OCI-LY1 (cell line): ENCODE measurements at regions not wholly inside any gene's neighbourhood (a gene's known extent, or its start where the extent isn't known, plus 50 kb on each side); places are given as distances from the start of the nearest gene placed in this dataset.

ENCODE experiments used
- H2AFZ ChIP-seq: fragments of 200-600 bp; sonication (generic), shearing (Covaris generic); 2 replicates; pipeline ENCODE4 v1.6.0; 2014; ENCODE audit warnings: antibody characterized with exemption, mild to moderate bottlenecking, low read length
- H3F3A ChIP-seq: fragments of 200-600 bp; sonication (generic), shearing (Covaris generic); 2 replicates; pipeline ENCODE4 v1.6.0; 2014; ENCODE audit warnings: mild to moderate bottlenecking, antibody characterized with exemption, low read length, moderate library complexity; ENCODE audit not compliant: insufficient read depth
- H3K27ac ChIP-seq: fragments of 200-600 bp; sonication (generic); 2 replicates; pipeline ENCODE4 v1.5.1; 2014; ENCODE audit warnings: low read length, mixed run types, mild to moderate bottlenecking, low read depth; ENCODE audit not compliant: poor library complexity, severe bottlenecking
- H3K27me3 ChIP-seq: fragments of 200-600 bp; sonication (generic); 2 replicates; pipeline ENCODE4 v1.6.0; 2014; ENCODE audit warnings: antibody characterized with exemption, mild to moderate bottlenecking, low read length, moderate library complexity; ENCODE audit not compliant: insufficient read depth
- H3K36me3 ChIP-seq: fragments of 200-600 bp; sonication (generic); 2 replicates; pipeline ENCODE4 v1.6.1; 2014; ENCODE audit warnings: mild to moderate bottlenecking, antibody characterized with exemption, low read length, moderate library complexity, mixed read lengths; ENCODE audit not compliant: insufficient read depth
- H3K4me1 ChIP-seq: fragments of 200-600 bp; sonication (generic); 2 replicates; pipeline ENCODE4 v1.5.1; 2014; ENCODE audit warnings: mild to moderate bottlenecking, low read length, moderate library complexity; ENCODE audit not compliant: insufficient read depth, severe bottlenecking
- H3K4me2 ChIP-seq: fragments of 200-600 bp; sonication (generic), shearing (Covaris generic); 2 replicates; pipeline ENCODE4 v1.6.1; 2014; ENCODE audit warnings: low read length
- H3K4me3 ChIP-seq: fragments of 200-600 bp; sonication (generic); 2 replicates; pipeline ENCODE4 v1.5.1; 2014; ENCODE audit warnings: low read length, low read depth, mild to moderate bottlenecking, mixed read lengths; ENCODE audit not compliant: poor library complexity, severe bottlenecking
- H3K79me2 ChIP-seq: fragments of 200-600 bp; shearing (Covaris generic); 2 replicates; pipeline ENCODE4 v1.6.1; 2016; ENCODE audit warnings: mixed run types, low read length, mixed read lengths; ENCODE audit not compliant: insufficient read depth
- H3K9ac ChIP-seq: fragments of 200-600 bp; sonication (generic), shearing (Covaris generic); 2 replicates; pipeline ENCODE4 v1.6.1; 2014; ENCODE audit warnings: mild to moderate bottlenecking, low read length, mixed read lengths
- H3K9me2 ChIP-seq: fragments of 200-600 bp; sonication (generic), shearing (Covaris generic); 2 replicates; pipeline ENCODE4 v1.6.1; 2014; ENCODE audit warnings: low read depth, mild to moderate bottlenecking, low read length, mixed read lengths
- H3K9me3 ChIP-seq: fragments of 200-600 bp; shearing (Covaris generic); 2 replicates; pipeline ENCODE4 v1.6.1; 2014; ENCODE audit warnings: low read length, mixed read lengths
- H4K20me1 ChIP-seq: fragments of 200-600 bp; sonication (generic), shearing (Covaris generic); 2 replicates; pipeline ENCODE4 v1.6.0; 2016; ENCODE audit warnings: mild to moderate bottlenecking, low read length; ENCODE audit not compliant: insufficient read depth
- EZH2 ChIP-seq: fragments of 200-600 bp; sonication (generic), shearing (Covaris generic); IDR thresholded peaks from 2 replicates; pipeline ENCODE4 v1.8.0; 2017; ENCODE audit warnings: borderline replicate concordance, mixed run types, mild to moderate bottlenecking, antibody characterized with exemption, low read length, moderate library complexity, mixed read lengths
- TF ChIP-seq, protein P1 (sequence below): fragments of 200-600 bp; sonication (generic), shearing (Covaris generic); IDR thresholded peaks from 2 replicates; pipeline ENCODE4 v1.5.1; 2017; ENCODE audit warnings: mild to moderate bottlenecking, antibody characterized with exemption, low read length, moderate library complexity, mixed read lengths

DNA sequence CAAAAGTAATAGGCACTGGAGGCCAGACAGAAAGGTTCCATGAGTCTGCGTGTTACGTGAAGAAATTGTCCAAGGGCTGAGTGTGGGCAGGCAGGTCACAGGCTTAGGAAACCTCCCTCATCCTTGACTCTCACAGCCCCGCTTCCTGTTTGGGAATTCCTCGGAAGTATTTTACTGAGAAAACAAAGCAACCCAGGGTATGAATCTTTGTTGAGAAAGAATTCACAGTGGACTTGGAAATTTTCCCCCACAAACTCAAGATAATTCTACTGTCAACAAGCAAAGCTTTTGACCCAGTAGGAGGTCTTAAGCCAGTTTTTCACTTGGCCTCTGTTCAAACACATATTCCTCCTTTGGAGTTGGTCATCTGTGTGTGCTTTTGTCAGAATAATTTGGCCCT, 377.1 kb upstream of the TPM1 start:
- Histone ChIP-seq H3K27ac (no peak overlapping the region), H3K9me3 (no peaks in the 10 kb centered on the region), H3K4me1 (no peaks in the 10 kb centered on the region), H3K9ac (no peak overlapping the region), H3K9me2 (no peaks in the 10 kb centered on the region), H3K36me3 (no peaks in the 10 kb centered on the region), H3F3A (no peaks in the 10 kb centered on the region), H3K4me3 (no peak overlapping the region), H3K27me3 (no peaks in the 10 kb centered on the region), H4K20me1 (no peaks in the 10 kb centered on the region), H3K4me2 (no peak overlapping the region), H2AFZ (no peak overlapping the region), H3K79me2 (no peaks in the 10 kb centered on the region)
- TF ChIP-seq, protein P1, sequence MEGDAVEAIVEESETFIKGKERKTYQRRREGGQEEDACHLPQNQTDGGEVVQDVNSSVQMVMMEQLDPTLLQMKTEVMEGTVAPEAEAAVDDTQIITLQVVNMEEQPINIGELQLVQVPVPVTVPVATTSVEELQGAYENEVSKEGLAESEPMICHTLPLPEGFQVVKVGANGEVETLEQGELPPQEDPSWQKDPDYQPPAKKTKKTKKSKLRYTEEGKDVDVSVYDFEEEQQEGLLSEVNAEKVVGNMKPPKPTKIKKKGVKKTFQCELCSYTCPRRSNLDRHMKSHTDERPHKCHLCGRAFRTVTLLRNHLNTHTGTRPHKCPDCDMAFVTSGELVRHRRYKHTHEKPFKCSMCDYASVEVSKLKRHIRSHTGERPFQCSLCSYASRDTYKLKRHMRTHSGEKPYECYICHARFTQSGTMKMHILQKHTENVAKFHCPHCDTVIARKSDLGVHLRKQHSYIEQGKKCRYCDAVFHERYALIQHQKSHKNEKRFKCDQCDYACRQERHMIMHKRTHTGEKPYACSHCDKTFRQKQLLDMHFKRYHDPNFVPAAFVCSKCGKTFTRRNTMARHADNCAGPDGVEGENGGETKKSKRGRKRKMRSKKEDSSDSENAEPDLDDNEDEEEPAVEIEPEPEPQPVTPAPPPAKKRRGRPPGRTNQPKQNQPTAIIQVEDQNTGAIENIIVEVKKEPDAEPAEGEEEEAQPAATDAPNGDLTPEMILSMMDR: no peak

DNA sequence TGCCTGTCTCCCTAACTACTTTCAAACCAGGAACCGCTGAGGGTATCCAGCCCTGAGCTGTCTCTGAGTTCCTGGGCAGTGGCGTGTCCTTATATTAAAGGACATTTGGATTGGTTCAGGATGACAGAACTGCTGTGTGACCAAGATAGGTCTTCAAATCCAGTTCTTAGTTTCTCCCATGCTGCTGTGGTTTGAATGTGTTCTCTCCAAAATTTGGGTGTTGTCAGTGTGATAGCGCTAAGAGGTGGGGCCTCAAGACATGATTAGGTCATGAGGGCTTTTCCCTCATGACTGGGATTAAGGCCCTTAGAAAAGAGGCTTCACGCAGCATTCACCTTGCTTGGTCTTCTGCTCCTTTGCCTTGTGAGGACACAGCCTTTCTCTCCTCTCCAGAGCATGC, 376.5 kb upstream of the TPM1 start:
- no peaks in the 10 kb centered on the region for H3K27me3 ChIP-seq
- no peaks in the 10 kb centered on the region for H3F3A ChIP-seq
- no peak overlapping the region for H3K4me3 ChIP-seq
- H3K9ac ChIP-seq: no peak overlapping the region
- no peaks in the 10 kb centered on the region for H3K4me1 ChIP-seq
- no peak overlapping the region for H2AFZ ChIP-seq
- no peaks in the 10 kb centered on the region for H3K9me3 ChIP-seq
- no peaks in the 10 kb centered on the region for H3K79me2 ChIP-seq
- TF ChIP-seq, protein P1: no peak
- H3K27ac ChIP-seq: no peak overlapping the region
- H4K20me1 ChIP-seq: no peaks in the 10 kb centered on the region
- H3K36me3 ChIP-seq: no peaks in the 10 kb centered on the region
- no peaks in the 10 kb centered on the region for H3K9me2 ChIP-seq
- no peak overlapping the region for H3K4me2 ChIP-seq

DNA sequence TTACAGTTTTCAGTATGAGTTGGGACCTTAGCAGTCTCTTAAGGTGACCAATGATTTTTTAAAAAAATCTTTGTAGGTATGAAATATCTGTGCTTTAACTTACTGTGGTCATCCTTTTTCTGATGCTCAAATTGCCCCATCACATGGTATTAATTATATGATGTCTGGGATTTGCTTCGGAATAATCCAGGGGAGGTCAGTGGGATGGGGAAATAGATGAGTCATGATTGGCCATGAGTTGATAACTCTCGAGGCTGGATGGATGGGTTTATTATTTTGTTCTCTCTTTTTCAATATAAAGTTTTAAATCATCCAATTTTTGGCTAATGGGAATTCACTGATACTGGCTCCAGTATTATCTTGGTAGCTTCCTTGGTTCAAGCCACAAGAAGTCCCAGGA, 370.3 kb upstream of the TPM1 start:
- Histone ChIP-seq H3K9me3 (no peaks in the 10 kb centered on the region), H3K9ac (no peak overlapping the region), H4K20me1 (no peaks in the 10 kb centered on the region), H3K4me3 (no peak overlapping the region), H3K27me3 (no peaks in the 10 kb centered on the region), H3K9me2 (no peaks in the 10 kb centered on the region), H3F3A (no peaks in the 10 kb centered on the region), H3K4me2 (no peak overlapping the region), H2AFZ (no peak overlapping the region), H3K79me2 (no peaks in the 10 kb centered on the region), H3K36me3 (no peaks in the 10 kb centered on the region), H3K27ac (no peak overlapping the region), H3K4me1 (no peaks in the 10 kb centered on the region)
- no peak for TF ChIP-seq EZH2
- TF ChIP-seq, protein P1: no peak
